GM12878 (cell line): ENCODE measurements at regions not wholly inside any gene's neighbourhood (a gene's known extent, or its start where the extent isn't known, plus 50 kb on each side); places are given as distances from the start of the nearest gene placed in this dataset.

Experiments
- ATAC-seq: fragments of 200-7000 bp; cut with Tn5 transposase; 3 replicates; pipeline ENCODE4 v1.9.1; 2020; ENCODE audit warnings: mild to moderate bottlenecking, moderate library complexity
- BruUV-seq: library from RNA; stranded (reverse); fragments of 400-500 nt; replicated peaks from 2 replicates; lab custom pipeline; 2021; lab: Mats Ljungman, UMichigan
- CTCF ChIA-PET: fragments of 300-600 bp; sonication (Branson Sonifier 250); formaldehyde crosslinking; extraction: SDS; loops from one replicate; lab custom pipeline; 2021; ENCODE audit warnings: inconsistent platforms; lab: Yijun Ruan, JAX
- POLR2A ChIA-PET: fragments of 350-600 bp; formaldehyde crosslinking; extraction: SDS; loops from one replicate; lab custom pipeline; 2021; ENCODE audit warnings: inconsistent platforms; lab: Charles Lee
- RAD21 ChIA-PET: fragments of 300-600 bp; sonication (Branson Sonifier 250); formaldehyde crosslinking; loops from one replicate; lab custom pipeline; 2023; ENCODE audit warnings: antibody characterized with exemption; ENCODE audit not compliant: unreplicated experiment; lab: Charles Lee
- SMC1A ChIA-PET: fragments of 300-600 bp; sonication (Branson Sonifier 250); formaldehyde crosslinking; loops from one replicate; lab custom pipeline; 2023; ENCODE audit not compliant: unreplicated experiment, uncharacterized antibody; lab: Charles Lee
- DNase-seq: peaks from one replicate; pipeline ENCODE4 v3.0.0-alpha.2; 2011; ENCODE audit warnings: low read depth, low spot score
- FAIRE-seq: peaks from 3 replicates; lab custom pipeline; 2011; peaks lifted over from hg19 to GRCh38; lab: Jason Lieb, UNC
- H2AFZ ChIP-seq: 2 replicates; pipeline ENCODE4 v1.6.0; 2011; ENCODE audit warnings: low read depth, low read length, control low read depth; ENCODE audit not compliant: control insufficient read depth
- H3K27ac ChIP-seq: 2 replicates; pipeline ENCODE4 v1.5.1; 2011; ENCODE audit warnings: control low read depth; ENCODE audit not compliant: control insufficient read depth, insufficient read depth
- H3K27me3 ChIP-seq, 2 experiments: replicated peaks in 1 of 2; 2 replicates each; pipeline versions ENCODE4 v1.6.0 to v1.6.1; 2011; ENCODE audit warnings: low read length in 1 of 2; ENCODE audit not compliant: control insufficient read depth in 2 of 2, insufficient read depth in 2 of 2
- H3K36me3 ChIP-seq, 2 experiments: 2 replicates each; pipeline ENCODE4 v1.5.1; 2011; ENCODE audit warnings: low read length in 1 of 2; ENCODE audit not compliant: control insufficient read depth in 2 of 2, insufficient read depth in 2 of 2
- H3K4me1 ChIP-seq: 2 replicates; pipeline ENCODE4 v1.6.1; 2011; ENCODE audit warnings: mild to moderate bottlenecking, low read length, moderate library complexity, mixed read lengths; ENCODE audit not compliant: control insufficient read depth, insufficient read depth
- H3K4me2 ChIP-seq: 2 replicates; pipeline ENCODE4 v1.6.0; 2011; ENCODE audit warnings: control low read depth; ENCODE audit not compliant: control insufficient read depth, insufficient read depth
- H3K4me3 ChIP-seq: fragments of 200-600 bp; sonication (generic); 2 replicates; pipeline ENCODE4 v1.5.1; 2016
- H3K79me2 ChIP-seq: 2 replicates; pipeline ENCODE4 v1.6.0; 2011; ENCODE audit warnings: low read length; ENCODE audit not compliant: control insufficient read depth, insufficient read depth
- H3K9ac ChIP-seq: 2 replicates; pipeline ENCODE4 v1.8.0; 2011; ENCODE audit warnings: low read length, control low read depth, mixed read lengths; ENCODE audit not compliant: control insufficient read depth, insufficient read depth
- H3K9me3 ChIP-seq: replicated peaks from 3 replicates; pipeline ENCODE4 v1.5.1; 2011; ENCODE audit warnings: mild to moderate bottlenecking, low read length; ENCODE audit not compliant: control insufficient read depth, insufficient read depth
- H4K20me1 ChIP-seq: 2 replicates; pipeline ENCODE4 v1.6.0; 2011; ENCODE audit not compliant: control insufficient read depth, insufficient read depth
- BCL3 ChIP-seq: IDR thresholded peaks from 2 replicates; pipeline ENCODE4 v1.6.1; 2011; ENCODE audit warnings: borderline replicate concordance, low read depth, mild to moderate bottlenecking, moderate library complexity, low read length; ENCODE audit not compliant: insufficient read depth, poor library complexity, severe bottlenecking
- EED ChIP-seq: sonication (generic); IDR thresholded peaks from 2 replicates; pipeline ENCODE4 v1.6.1; 2016; ENCODE audit warnings: antibody characterized with exemption, low read depth
- KDM1A ChIP-seq: fragments of 200-600 bp; sonication (generic); IDR thresholded peaks from 2 replicates; pipeline ENCODE4 v1.6.1; 2016; ENCODE audit warnings: borderline replicate concordance
- MEF2A ChIP-seq: IDR thresholded peaks from 2 replicates; pipeline ENCODE4 v1.6.1; 2011; ENCODE audit warnings: low read depth, mild to moderate bottlenecking, low read length, moderate library complexity; ENCODE audit not compliant: insufficient read depth
- SMARCA5 ChIP-seq: fragments of 450-650 bp; IDR thresholded peaks from 2 replicates; pipeline ENCODE4 v1.6.1; 2017; ENCODE audit warnings: mild to moderate bottlenecking
- WGBS: methylation state at CpG from one replicate; pipeline ENCODE4 v1.1.6; 2016; ENCODE audit warnings: low lambda C conversion rate; ENCODE audit not compliant: insufficient replicate concordance, insufficient coverage; ENCODE audit errors: missing lambda C conversion rate; 5-methylcytosine and 5-hydroxymethylcytosine counted together
- in situ Hi-C: fragments of 300-500 bp; cut with MboI; formaldehyde crosslinking; loops from 9 replicates; pipeline ENCODE4 v1.14.3; 2018; ENCODE audit warnings: mixed read lengths
- intact Hi-C: fragments of 100-400 bp; cut with micrococcal nuclease; formaldehyde crosslinking; loops from one replicate; pipeline ENCODE4 v1.14.2; 2022; ENCODE audit not compliant: unreplicated experiment

GRCh38 chr1:200228486-200228885, 181.3 kb downstream of the ZNF281 start:
- WGBS: 57% methylated on average over 4 of the region's 4 CpGs
- Histone ChIP-seq H3K4me2 (no peak overlapping the region), H3K9me3 (no peaks in the 10 kb centered on the region), H4K20me1 (no peaks in the 10 kb centered on the region), H3K36me3 (no peaks in the 10 kb centered on the region), H3K79me2 (no peaks in the 10 kb centered on the region), H2AFZ (no peak overlapping the region), H3K4me3 (no peak overlapping the region), H3K27ac (no peak overlapping the region), H3K4me1 (peaks cover 6% of the 10 kb centered on the region; the same call in 1 of the 2 replicates), H3K27me3 (peaks cover 0 to 3% of the 10 kb centered on the region in 2 experiments; a peak in 1 of 4 replicates), H3K9ac (no peak overlapping the region)
- RAD21 ChIA-PET: interaction anchor here (0.7 kb wide), 1 partner anchor 100 kb away, joined by 3 read pairs; no protein-coding TSS in a partner anchor
- CTCF ChIA-PET: no interaction called here
- SMC1A ChIA-PET: no interaction called here
- POLR2A ChIA-PET: no interaction called here
- no peak for ATAC-seq
- no peak for FAIRE-seq
- TF ChIP-seq EED (no peak), BCL3 (no peak), KDM1A (no peak), MEF2A (no peak)
- BruUV-seq: no TSS peak
- in situ Hi-C loops: no loop called here
- DNase-seq: no peak
- intact Hi-C loops: no loop called here

GRCh38 chr1:200228081-200228480, 181.8 kb downstream of the ZNF281 start:
- no peak overlapping the region for H2AFZ ChIP-seq
- CTCF ChIA-PET: no interaction called here
- no peaks in the 10 kb centered on the region for H3K79me2 ChIP-seq
- H3K4me2 ChIP-seq: no peak overlapping the region
- intact Hi-C loops (no loop called here), in situ Hi-C loops (no loop called here)
- H3K27me3 ChIP-seq: peaks cover 0 to 3% of the 10 kb centered on the region in 2 experiments; a peak in 1 of 4 replicates
- FAIRE-seq (no peak), ATAC-seq (no peak), DNase-seq (no peak)
- H3K9ac ChIP-seq: no peak overlapping the region
- no peaks in the 10 kb centered on the region for H3K9me3 ChIP-seq
- RAD21 ChIA-PET: interaction anchor here (0.7 kb wide), 1 partner anchor 99 kb away, joined by 3 read pairs; no protein-coding TSS in a partner anchor
- H4K20me1 ChIP-seq: no peaks in the 10 kb centered on the region
- WGBS: 47% methylated on average over 6 of the region's 6 CpGs
- no peak overlapping the region for H3K4me3 ChIP-seq
- SMC1A ChIA-PET: no interaction called here
- POLR2A ChIA-PET: no interaction called here
- peaks cover 6% of the 10 kb centered on the region; the same call in 1 of the 2 replicates for H3K4me1 ChIP-seq
- BruUV-seq: no TSS peak
- TF ChIP-seq SMARCA5: no peak
- TF ChIP-seq, all 136 proteins: peak for 0
- no peaks in the 10 kb centered on the region for H3K36me3 ChIP-seq
- no peak overlapping the region for H3K27ac ChIP-seq
